Esophagus (tissue), 2 donors: ENCODE measurements at regions not wholly inside any gene's neighbourhood (a gene's known extent, or its start where the extent isn't known, plus 50 kb on each side); places are given as distances from the start of the nearest gene placed in this dataset.

Source experiments
- H3K27ac ChIP-seq, 2 donors: one replicate each; pipeline ENCODE4 v1.5.1; 2013; ENCODE audit warnings: low read depth in 2 of 2, mild to moderate bottlenecking in 2 of 2, inconsistent platforms in 1 of 2, low read length in 1 of 2, moderate library complexity in 1 of 2
- H3K27me3 ChIP-seq, 2 donors: one replicate each; pipeline ENCODE4 v1.6.1; 2013; ENCODE audit warnings: low read length in 2 of 2, control low read depth in 1 of 2, mild to moderate bottlenecking in 1 of 2; ENCODE audit not compliant: insufficient read depth in 2 of 2, control insufficient read depth in 1 of 2
- H3K36me3 ChIP-seq, 2 donors: one replicate each; pipeline ENCODE4 v1.6.1; 2013; ENCODE audit warnings: low read length in 1 of 2; ENCODE audit not compliant: control insufficient read depth in 2 of 2, insufficient read depth in 2 of 2
- H3K4me1 ChIP-seq, 2 donors: one replicate each; pipeline ENCODE4 v1.6.1; 2013; ENCODE audit warnings: low read length in 1 of 2; ENCODE audit not compliant: control insufficient read depth in 2 of 2, insufficient read depth in 2 of 2
- H3K4me3 ChIP-seq, 2 donors: one replicate each; pipeline ENCODE4 v1.5.1; 2013; ENCODE audit warnings: low read length in 2 of 2, mild to moderate bottlenecking in 2 of 2, low read depth in 1 of 2, moderate library complexity in 1 of 2
- H3K9me3 ChIP-seq, 2 donors: one replicate each; pipeline ENCODE4 v1.6.1; 2013; ENCODE audit warnings: mild to moderate bottlenecking in 2 of 2, low read depth in 1 of 2, low read length in 1 of 2, moderate library complexity in 1 of 2; ENCODE audit not compliant: control insufficient read depth in 2 of 2, insufficient read depth in 1 of 2
- WGBS, 2 donors: extraction: QIAGEN DNeasy Blood & Tissue Kit; methylation state at CpG; one replicate each; pipeline ENCODE4 v1.1.7; 2013; 5-methylcytosine and 5-hydroxymethylcytosine counted together
- donor health status: healthy with polysubstance abuse.
- donor health status: Bipolar disorder and iron deficiency.

DNA sequence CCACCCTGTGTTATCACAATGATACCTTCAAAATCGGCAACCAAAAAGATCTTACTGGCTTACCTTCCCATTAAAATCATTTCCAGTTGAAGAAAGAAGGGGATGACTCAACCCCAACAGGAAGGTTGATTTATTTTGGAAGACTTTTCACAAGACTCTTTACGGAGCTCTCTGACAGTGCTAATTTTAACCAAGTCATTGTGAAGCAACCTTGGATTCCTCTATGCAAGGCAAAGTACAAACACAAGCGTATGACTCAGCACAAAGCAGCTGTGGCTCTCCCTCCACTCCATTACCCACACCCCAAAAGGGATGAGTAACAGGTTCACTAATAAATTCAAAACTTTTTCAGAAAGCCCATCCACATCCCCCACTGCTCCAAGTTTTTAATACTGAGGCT is 213.8 kb upstream of the FGF13 start:
- 35 to 51% methylated on average over 3 of the region's 3 CpGs for WGBS, 2 donors
- H3K36me3 ChIP-seq: no peaks in the 10 kb centered on the region

DNA sequence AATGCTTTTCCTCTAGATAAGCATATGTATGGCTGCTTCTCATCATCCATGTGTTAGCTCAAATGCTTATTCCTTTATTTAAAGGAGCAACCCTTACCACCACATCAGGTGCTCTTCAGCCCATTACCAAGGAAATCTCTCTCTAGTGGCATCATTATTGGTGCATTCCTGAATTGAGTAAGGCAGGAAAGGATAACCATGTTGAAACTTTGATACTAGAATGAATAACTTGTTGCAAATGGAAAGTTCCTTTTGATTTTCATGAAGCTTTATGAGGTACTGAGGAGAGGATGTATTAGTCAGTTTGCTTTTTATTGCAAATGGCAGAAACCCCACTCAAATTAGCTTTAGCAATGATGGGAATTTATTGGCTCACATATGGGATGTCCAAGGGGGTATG is 212.3 kb upstream of the FGF13 start:
- no peaks in the 10 kb centered on the region for H3K4me1 ChIP-seq
- H3K27me3 ChIP-seq: no peaks in the 10 kb centered on the region
- H3K27ac ChIP-seq: no peak overlapping the region

More for the DNA sequence above, 213.8 kb upstream of the FGF13 start:
- Histone ChIP-seq H3K27ac (no peak overlapping the region), H3K4me1 (no peaks in the 10 kb centered on the region), H3K4me3 (no peak overlapping the region), H3K9me3 (no peaks in the 10 kb centered on the region), H3K27me3 (no peaks in the 10 kb centered on the region)

DNA sequence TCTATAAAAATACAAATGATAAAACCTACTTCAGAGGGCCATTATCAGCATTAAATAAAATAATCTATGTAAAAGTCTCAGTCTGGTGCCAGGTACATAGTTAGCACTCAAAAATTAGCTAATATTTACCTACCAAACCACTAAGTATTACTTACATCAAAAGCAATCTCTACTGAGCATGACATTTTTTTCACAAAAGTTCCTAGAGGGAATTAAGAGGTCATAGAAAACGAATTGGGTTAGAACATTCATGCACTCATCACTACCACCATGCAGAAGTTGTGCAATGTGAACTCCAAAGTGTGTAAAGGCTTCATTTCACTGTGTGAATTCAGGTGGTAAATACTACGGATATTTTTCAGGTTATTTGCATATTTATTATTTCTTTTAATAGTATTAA is 209.5 kb upstream of the FGF13 start:
- WGBS, 2 donors: 14 to 63% methylated on average over 2 of the region's 2 CpGs
- Histone ChIP-seq H3K4me1 (no peaks in the 10 kb centered on the region), H3K4me3 (no peak overlapping the region), H3K36me3 (no peaks in the 10 kb centered on the region), H3K27me3 (no peaks in the 10 kb centered on the region), H3K27ac (no peak overlapping the region), H3K9me3 (no peaks in the 10 kb centered on the region)

More for the DNA sequence above, 212.3 kb upstream of the FGF13 start:
- Histone ChIP-seq H3K36me3 (no peaks in the 10 kb centered on the region), H3K9me3 (no peaks in the 10 kb centered on the region), H3K4me3 (no peak overlapping the region)

DNA sequence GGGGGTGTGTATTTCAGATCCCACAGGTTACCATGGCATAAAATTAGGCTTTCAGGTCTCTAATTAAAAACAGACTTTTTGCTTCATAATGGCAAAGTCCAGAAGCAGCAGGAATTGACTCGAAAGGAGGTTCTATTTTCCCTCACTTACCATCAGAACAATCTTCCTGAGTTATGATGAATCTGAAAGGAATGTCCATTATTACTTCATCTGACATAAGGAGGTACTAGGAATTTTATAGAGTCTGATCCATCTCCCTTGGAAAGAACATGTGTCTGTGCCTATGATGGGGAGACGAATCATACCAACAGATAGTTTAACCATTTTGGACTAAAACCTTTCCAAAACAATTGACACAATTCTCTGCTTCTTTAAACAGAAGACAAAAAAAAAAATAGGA is 206.3 kb upstream of the FGF13 start:
- no peaks in the 10 kb centered on the region for H3K27me3 ChIP-seq
- H3K9me3 ChIP-seq: no peaks in the 10 kb centered on the region
- H3K36me3 ChIP-seq: no peaks in the 10 kb centered on the region
- no peak overlapping the region for H3K4me3 ChIP-seq
- no peak overlapping the region for H3K27ac ChIP-seq
- H3K4me1 ChIP-seq: no peaks in the 10 kb centered on the region
- 26 to 47% methylated on average over 2 of the region's 2 CpGs for WGBS, 2 donors

DNA sequence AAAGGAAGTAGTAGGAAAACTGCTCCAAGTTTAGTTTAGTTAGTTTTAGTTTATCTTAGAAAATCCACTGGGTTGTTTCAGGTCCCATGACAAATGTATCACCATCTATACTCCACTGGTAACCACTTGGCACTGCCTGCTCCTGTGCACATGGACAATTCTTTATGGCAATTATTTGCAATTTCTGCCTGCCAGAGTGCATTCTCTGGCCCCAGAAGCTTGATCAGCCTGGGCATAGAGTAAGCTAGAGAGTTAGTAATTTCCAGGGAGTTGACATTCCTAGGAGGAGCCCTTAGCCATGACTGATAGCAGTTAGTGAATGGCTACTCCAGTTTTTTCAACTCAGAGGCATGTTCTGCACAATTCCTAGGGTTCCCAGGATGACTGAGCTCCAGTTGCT is 203.2 kb upstream of the FGF13 start:
- Histone ChIP-seq H3K27me3 (no peaks in the 10 kb centered on the region), H3K36me3 (no peaks in the 10 kb centered on the region), H3K27ac (no peak overlapping the region), H3K4me1 (no peaks in the 10 kb centered on the region), H3K4me3 (no peak overlapping the region), H3K9me3 (no peaks in the 10 kb centered on the region)

DNA sequence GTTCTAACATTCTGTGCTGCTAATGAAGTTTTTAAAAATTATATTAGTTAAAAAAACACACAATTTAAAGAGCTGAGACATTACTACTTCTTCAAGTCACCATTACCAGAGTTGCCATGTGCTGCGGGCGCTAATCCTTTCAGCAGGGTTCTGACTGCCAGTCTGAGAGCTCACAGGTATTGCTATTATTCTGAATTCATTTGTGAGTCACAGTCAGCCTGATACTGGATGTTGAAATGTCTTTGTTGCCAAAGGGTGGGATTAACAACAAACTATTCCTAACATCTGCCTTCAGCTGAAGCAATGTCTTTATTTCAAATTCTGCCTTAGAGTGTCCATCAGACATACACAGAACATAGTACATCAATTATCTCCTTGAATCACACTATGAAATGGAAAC is 197.1 kb upstream of the FGF13 start:
- Histone ChIP-seq H3K9me3 (no peaks in the 10 kb centered on the region), H3K27me3 (no peaks in the 10 kb centered on the region), H3K4me3 (no peak overlapping the region), H3K4me1 (no peaks in the 10 kb centered on the region), H3K27ac (no peak overlapping the region), H3K36me3 (no peaks in the 10 kb centered on the region)
- WGBS, 2 donors: 85% methylated on average over 2 of the region's 2 CpGs

DNA sequence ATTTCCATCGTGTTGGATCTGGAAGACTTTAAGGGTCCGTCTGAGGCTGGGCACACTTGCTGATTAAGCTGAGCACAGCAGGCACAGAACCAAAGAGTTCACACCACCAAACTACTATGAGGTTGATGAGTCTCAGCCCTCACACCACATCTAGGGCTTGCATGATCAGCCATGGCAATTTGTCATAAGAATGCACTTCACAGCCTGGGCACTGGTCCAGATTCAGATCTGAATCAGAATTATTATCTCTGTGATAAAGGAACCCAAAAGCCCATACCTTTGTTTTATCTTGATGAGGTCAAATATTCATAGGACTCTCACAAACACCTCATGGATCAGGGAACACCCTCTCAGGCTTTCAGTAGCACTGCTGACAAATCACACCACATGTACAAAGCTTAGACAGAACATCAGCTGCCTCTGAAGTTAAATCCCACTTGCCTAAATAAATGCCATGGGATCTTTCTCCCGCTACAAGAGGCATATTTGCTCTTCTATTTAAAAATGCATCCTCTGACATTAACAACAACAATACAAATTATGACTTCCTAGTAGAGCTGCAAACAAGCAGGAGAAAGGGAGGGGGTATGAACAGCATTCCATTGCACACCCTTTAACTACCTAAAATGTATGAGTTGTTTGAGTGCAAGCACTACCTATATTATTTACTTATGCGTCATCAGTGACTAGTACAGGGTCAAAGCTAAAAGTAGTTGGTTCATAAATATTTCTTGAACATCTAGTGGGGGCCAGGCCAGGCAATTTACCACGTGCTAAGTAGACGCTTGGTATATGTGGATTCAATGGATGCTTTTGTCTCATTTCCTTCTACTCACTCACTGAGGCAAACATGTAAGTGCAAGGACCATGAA is 186.3 kb upstream of the FGF13 start:
- H3K27ac ChIP-seq: no peak overlapping the region
- no peaks in the 10 kb centered on the region for H3K36me3 ChIP-seq
- no peaks in the 10 kb centered on the region for H3K4me1 ChIP-seq
- 61 to 76% methylated on average over 6 of the region's 6 CpGs for WGBS, 2 donors
- H3K4me3 ChIP-seq: no peak overlapping the region
- peaks cover 0 to 3% of the 10 kb centered on the region in 2 donors for H3K27me3 ChIP-seq
- no peaks in the 10 kb centered on the region for H3K9me3 ChIP-seq

DNA sequence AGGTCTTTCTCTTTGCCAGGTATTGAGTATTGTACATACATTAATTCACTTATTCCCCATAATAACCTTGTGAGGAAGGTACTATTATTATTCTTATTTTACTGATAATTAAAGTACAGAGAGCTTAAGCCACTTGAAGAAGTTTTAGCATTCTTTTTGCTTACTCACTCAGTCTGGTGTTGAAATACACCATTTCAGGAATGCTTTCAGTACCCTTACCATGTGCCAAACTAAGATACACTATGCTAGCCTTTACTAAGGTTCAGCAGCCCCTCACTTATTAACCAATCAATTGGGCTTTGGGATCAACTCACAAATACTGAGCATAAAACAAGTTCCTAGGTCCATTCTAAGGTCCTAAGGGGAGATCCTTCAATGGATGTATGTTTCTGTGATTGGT is 179.0 kb upstream of the FGF13 start:
- Histone ChIP-seq H3K4me3 (no peak overlapping the region), H3K4me1 (no peaks in the 10 kb centered on the region), H3K36me3 (no peaks in the 10 kb centered on the region), H3K27me3 (no peaks in the 10 kb centered on the region), H3K9me3 (no peaks in the 10 kb centered on the region), H3K27ac (no peak overlapping the region)

DNA sequence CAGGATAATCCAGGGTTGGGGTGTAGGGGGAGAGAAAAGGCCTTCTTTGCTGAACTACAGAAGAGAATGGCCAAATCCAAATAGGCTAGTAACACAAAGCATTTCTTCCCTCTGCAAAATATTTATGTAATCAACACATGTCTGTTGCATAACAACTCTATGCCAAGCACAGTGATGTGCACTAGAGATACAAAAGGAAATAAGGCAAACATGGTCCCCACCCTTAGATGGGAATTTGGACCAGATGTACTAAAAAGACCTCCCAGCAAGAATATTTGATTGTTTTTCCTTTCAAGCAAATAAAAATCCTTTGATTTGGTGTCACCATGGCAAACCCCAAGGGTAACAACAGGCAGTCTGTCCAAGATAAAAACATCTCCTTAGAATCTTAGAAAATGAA is 177.6 kb upstream of the FGF13 start:
- H3K27ac ChIP-seq: no peak overlapping the region
- no peak overlapping the region for H3K4me3 ChIP-seq
- no peaks in the 10 kb centered on the region for H3K4me1 ChIP-seq
- H3K9me3 ChIP-seq: no peaks in the 10 kb centered on the region
- no peaks in the 10 kb centered on the region for H3K36me3 ChIP-seq
- no peaks in the 10 kb centered on the region for H3K27me3 ChIP-seq

DNA sequence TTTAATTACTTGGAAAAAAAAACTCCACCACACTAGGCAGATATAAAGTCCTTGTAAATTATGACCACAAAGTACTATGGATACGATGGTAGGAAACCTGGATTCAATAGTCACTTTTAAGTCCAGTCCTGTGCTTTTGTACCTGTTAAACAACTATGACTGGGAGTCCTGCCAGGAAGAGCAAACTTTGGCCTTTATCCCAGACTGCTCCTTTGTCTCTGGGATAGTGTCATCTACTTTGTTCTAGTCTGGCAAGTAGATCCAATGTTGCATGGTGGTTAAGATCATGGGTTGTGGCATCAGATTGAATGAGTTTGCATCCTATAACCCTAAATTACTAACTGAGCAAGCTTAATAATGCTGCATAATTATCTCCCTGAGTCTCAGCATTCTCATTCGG is 175.3 kb upstream of the FGF13 start:
- Histone ChIP-seq H3K27ac (no peak overlapping the region), H3K36me3 (no peaks in the 10 kb centered on the region), H3K9me3 (no peaks in the 10 kb centered on the region), H3K4me1 (no peaks in the 10 kb centered on the region), H3K27me3 (no peaks in the 10 kb centered on the region), H3K4me3 (no peak overlapping the region)
- WGBS, 2 donors: 53 to 64% methylated on average over 2 of the region's 2 CpGs
